Stomach (tissue), 8 donors: ENCODE measurements at regions not wholly inside any gene's neighbourhood (a gene's known extent, or its start where the extent isn't known, plus 50 kb on each side); places are given as distances from the start of the nearest gene placed in this dataset.

Source experiments
- DNase-seq, 2 donors: peaks; one replicate each; pipeline versions ENCODE4 v3.0.0 to v3.0.0-alpha.2; 2013 to 2019
- H3K27ac ChIP-seq, 5 donors: fragments of 200-600 bp in 4 of 5; sonication (generic) in 4 of 5; one replicate each; pipeline ENCODE4 v1.5.1; 2013 to 2019; ENCODE audit warnings: mild to moderate bottlenecking in 1 of 5, moderate library complexity in 1 of 5
- H3K27me3 ChIP-seq, 3 donors: fragments of 200-600 bp; sonication (generic); one replicate each; pipeline ENCODE4 v1.5.1; 2017 to 2019; ENCODE audit warnings: mixed run types in 1 of 3
- H3K36me3 ChIP-seq, 4 donors: fragments of 200-600 bp; sonication (generic); 1 replicate in 3 of 4; 2 replicates in 1 of 4; pipeline ENCODE4 v1.5.1; 2016 to 2019
- H3K4me1 ChIP-seq, 4 donors: fragments of 200-600 bp; sonication (generic); one replicate each; pipeline ENCODE4 v1.5.1; 2016 to 2019
- H3K4me3 ChIP-seq, 4 donors: fragments of 200-600 bp; sonication (generic) in 3 of 4; one replicate each; pipeline ENCODE4 v1.5.1; 2016 to 2019; ENCODE audit warnings: mild to moderate bottlenecking in 1 of 4
- H3K9me3 ChIP-seq, 4 donors: fragments of 200-600 bp; sonication (generic); one replicate each; pipeline ENCODE4 v1.5.1; 2016 to 2019
- EP300 ChIP-seq: sonication (generic); formaldehyde crosslinking; IDR thresholded peaks from one replicate; pipeline ENCODE4 v1.6.1; 2017; ENCODE audit warnings: antibody characterized with exemption
- POLR2A ChIP-seq, 4 donors: fragments of 450-650 bp; IDR thresholded peaks; one replicate each; pipeline ENCODE4 v1.6.1; 2016; ENCODE audit warnings: antibody characterized with exemption in 4 of 4, control low read depth in 2 of 4, mild to moderate bottlenecking in 1 of 4, moderate library complexity in 1 of 4
- POLR2AphosphoS5 ChIP-seq, 3 donors: sonication (generic); formaldehyde crosslinking; IDR thresholded peaks; one replicate each; pipeline ENCODE4 v1.6.1; 2016; ENCODE audit warnings: antibody characterized with exemption in 3 of 3
- WGBS, 5 donors: extraction: QIAGEN DNeasy Blood & Tissue Kit in 3 of 5; methylation state at CpG; one replicate each; pipeline versions ENCODE4 v1.1.5 to v1.1.7; 2013 to 2018; 5-methylcytosine and 5-hydroxymethylcytosine counted together
- intact Hi-C: fragments of 100-400 bp; cut with DNase I; formaldehyde crosslinking; loops from one replicate; pipeline ENCODE4 v1.15.1; 2023; ENCODE audit warnings: low total_unique reads
- TF ChIP-seq, protein P1 (sequence below), 7 experiments: fragments of 450-650 bp in 4 of 7; fragments of 200-600 bp in 3 of 7; sonication (generic) in 3 of 7; IDR thresholded peaks; one replicate each; pipeline ENCODE4 v1.5.1; 2016 to 2019; ENCODE audit warnings: antibody characterized with exemption in 7 of 7, control low read depth in 2 of 7, mild to moderate bottlenecking in 1 of 7
- donor health status: healthy with polysubstance abuse.
- donor health status: Bipolar disorder and iron deficiency.
- donor health status: healthy.

DNA sequence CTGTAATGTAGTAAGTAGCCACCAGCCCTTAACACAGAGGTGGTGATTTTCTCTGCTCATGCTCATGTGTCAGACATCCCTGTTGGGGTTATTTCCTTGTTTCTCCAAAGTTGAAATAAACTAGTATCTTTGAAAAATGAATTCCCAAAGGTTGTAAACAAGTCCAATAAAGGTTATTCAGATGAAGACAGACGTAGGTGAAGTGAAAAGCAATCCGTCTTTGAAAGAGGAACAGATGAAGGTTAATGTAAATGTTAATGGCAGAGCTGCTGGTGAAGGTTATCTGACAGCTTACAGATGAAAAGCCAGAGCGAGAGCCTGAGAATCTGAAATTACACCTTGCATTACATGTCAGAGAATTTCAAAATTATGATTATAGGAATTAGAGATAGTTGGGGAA, 1604.0 kb downstream of the FAM181B start:
- TF ChIP-seq, protein P1, sequence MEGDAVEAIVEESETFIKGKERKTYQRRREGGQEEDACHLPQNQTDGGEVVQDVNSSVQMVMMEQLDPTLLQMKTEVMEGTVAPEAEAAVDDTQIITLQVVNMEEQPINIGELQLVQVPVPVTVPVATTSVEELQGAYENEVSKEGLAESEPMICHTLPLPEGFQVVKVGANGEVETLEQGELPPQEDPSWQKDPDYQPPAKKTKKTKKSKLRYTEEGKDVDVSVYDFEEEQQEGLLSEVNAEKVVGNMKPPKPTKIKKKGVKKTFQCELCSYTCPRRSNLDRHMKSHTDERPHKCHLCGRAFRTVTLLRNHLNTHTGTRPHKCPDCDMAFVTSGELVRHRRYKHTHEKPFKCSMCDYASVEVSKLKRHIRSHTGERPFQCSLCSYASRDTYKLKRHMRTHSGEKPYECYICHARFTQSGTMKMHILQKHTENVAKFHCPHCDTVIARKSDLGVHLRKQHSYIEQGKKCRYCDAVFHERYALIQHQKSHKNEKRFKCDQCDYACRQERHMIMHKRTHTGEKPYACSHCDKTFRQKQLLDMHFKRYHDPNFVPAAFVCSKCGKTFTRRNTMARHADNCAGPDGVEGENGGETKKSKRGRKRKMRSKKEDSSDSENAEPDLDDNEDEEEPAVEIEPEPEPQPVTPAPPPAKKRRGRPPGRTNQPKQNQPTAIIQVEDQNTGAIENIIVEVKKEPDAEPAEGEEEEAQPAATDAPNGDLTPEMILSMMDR (IDR thresholded peaks at IDR 0.05) = no peak
- TF ChIP-seq EP300 (no peak), POLR2A (IDR thresholded peaks at IDR 0.05) (no peak), POLR2AphosphoS5 (IDR thresholded peaks at IDR 0.05) (no peak)
- Histone ChIP-seq H3K9me3 (no peaks in the 10 kb centered on the region), H3K4me3 (no peak overlapping the region), H3K27me3 (no peaks in the 10 kb centered on the region), H3K36me3 (no peaks in the 10 kb centered on the region), H3K27ac (no peak overlapping the region), H3K4me1 (no peaks in the 10 kb centered on the region)
- DNase-seq = no peak
- intact Hi-C loops = no loop called here
- WGBS, 5 donors = 64 to 71% (median 69%) methylated on average over 3 of the region's 3 CpGs

DNA sequence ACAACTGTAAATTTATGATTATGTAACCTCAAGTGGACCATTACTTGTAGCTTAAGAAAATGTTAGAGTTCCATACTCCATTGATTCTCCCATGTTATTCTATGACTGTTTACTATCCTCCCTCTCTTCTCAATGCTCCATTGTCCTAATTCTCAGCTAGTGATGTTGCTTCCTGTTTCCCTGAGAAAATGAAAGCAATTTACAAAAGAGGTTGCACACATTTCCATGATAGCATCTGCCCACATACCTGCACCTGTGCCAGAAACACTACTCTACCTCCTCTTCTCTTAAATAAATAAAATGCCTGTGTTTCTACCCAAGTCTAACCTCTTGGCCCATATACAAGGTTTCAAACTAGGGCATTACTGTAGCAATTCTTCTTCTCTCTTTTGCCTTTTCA, 1620.9 kb downstream of the FAM181B start:
- Histone ChIP-seq H3K27ac (no peak overlapping the region), H3K4me3 (no peak overlapping the region), H3K27me3 (no peaks in the 10 kb centered on the region), H3K9me3 (no peaks in the 10 kb centered on the region), H3K4me1 (no peaks in the 10 kb centered on the region), H3K36me3 (no peaks in the 10 kb centered on the region)
- TF ChIP-seq EP300 = no peak
- no peak for TF ChIP-seq POLR2A (IDR thresholded peaks at IDR 0.05)
- TF ChIP-seq, protein P1 (IDR thresholded peaks at IDR 0.05) = no peak
- TF ChIP-seq POLR2AphosphoS5 (IDR thresholded peaks at IDR 0.05) = no peak
- DNase-seq = no peak
- intact Hi-C loops = no loop called here

DNA sequence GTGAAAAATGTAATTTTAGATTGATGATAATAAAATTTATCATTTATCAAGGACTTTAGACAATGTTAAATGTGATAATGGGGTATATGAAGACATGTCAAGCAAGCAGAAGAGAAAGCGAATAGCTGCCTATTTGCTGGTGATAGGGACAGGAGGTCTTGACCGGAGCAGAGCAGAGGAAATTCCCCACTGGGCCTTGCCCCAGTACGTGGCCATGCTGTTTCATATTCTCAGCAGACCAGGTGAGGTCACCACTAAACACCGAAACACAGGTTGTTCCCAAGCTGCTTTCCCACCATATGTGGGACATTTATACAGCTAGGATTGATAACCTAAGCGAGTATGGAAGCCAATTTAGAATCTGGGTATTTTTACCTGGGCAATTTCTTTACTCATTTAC, 1629.6 kb downstream of the FAM181B start:
- intact Hi-C loops = no loop called here
- 79 to 90% (median 81%) methylated on average over 5 of the region's 5 CpGs for WGBS, 5 donors
- TF ChIP-seq POLR2A (IDR thresholded peaks at IDR 0.05) (no peak), POLR2AphosphoS5 (IDR thresholded peaks at IDR 0.05) (no peak), EP300 (no peak)
- TF ChIP-seq, protein P1 (IDR thresholded peaks at IDR 0.05) = no peak
- Histone ChIP-seq H3K4me3 (no peak overlapping the region), H3K27ac (no peak overlapping the region), H3K9me3 (no peaks in the 10 kb centered on the region), H3K27me3 (no peaks in the 10 kb centered on the region), H3K4me1 (no peaks in the 10 kb centered on the region), H3K36me3 (no peaks in the 10 kb centered on the region)
- no peak for DNase-seq

DNA sequence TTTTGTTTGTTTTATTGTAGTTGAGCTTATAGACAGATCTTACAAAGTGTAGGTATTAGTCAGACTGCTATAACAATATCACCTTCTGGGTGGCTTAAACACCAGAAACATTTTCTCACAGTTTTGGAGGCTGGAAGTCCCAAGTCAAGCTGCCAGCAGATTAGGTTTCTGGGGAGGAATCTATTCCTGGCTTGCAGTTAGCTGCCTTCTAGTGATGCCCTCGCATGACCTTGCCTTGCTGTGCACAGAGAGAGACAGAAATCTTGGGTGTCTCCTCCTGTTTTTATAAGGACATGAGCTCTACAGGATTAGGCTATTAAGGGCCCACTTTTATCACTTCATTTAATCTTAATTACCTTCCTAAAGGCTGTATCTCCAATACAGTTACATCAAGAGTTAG, 1635.2 kb downstream of the FAM181B start:
- TF ChIP-seq POLR2AphosphoS5 (IDR thresholded peaks at IDR 0.05) (no peak), POLR2A (IDR thresholded peaks at IDR 0.05) (no peak), EP300 (no peak)
- TF ChIP-seq, protein P1 (IDR thresholded peaks at IDR 0.05) = no peak
- Histone ChIP-seq H3K4me3 (no peak overlapping the region), H3K36me3 (no peaks in the 10 kb centered on the region), H3K4me1 (no peaks in the 10 kb centered on the region), H3K27me3 (no peaks in the 10 kb centered on the region), H3K27ac (no peak overlapping the region), H3K9me3 (no peaks in the 10 kb centered on the region)
- WGBS, 5 donors = 48 to 81% (median 69%) methylated on average over 1 of the region's 1 CpG
- DNase-seq = no peak
- intact Hi-C loops = no loop called here

DNA sequence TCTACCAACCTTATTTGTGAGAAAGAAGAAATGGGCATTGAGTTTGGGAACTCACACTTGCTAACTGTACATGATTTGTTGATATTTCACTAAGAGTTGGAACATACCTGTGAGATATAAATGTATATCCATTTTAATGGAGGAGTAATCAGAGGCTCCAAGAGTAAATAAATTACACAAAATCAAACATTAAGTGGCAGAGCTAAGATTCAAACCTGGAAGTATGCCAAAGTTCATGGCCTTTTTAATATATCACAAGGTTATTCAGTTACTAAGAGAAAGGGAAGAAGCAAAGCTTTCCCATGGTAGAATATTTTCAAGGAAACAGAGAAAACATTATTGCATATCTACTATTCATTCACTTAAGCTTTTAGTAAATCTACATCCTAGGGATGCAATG, 1641.1 kb downstream of the FAM181B start:
- no peak overlapping the region for H3K4me3 ChIP-seq

More for the DNA sequence above, 1641.1 kb downstream of the FAM181B start:
- intact Hi-C loops = no loop called here
- no peaks in the 10 kb centered on the region for H3K36me3 ChIP-seq
- H3K27me3 ChIP-seq = no peaks in the 10 kb centered on the region
- TF ChIP-seq POLR2AphosphoS5 (IDR thresholded peaks at IDR 0.05) = no peak
- TF ChIP-seq POLR2A (IDR thresholded peaks at IDR 0.05) = no peak
- TF ChIP-seq EP300 = no peak
- TF ChIP-seq, protein P1 (IDR thresholded peaks at IDR 0.05) = no peak
- H3K9me3 ChIP-seq = no peaks in the 10 kb centered on the region
- H3K27ac ChIP-seq = no peak overlapping the region
- no peaks in the 10 kb centered on the region for H3K4me1 ChIP-seq
- peak in 1 of 2 donors; percentile 49 for DNase-seq
